ENCODE measurements at regions not wholly inside any gene's neighbourhood (a gene's known extent, or its start where the extent isn't known, plus 50 kb on each side); places are given as distances from the start of the nearest gene placed in this dataset.
"Not testable (repeated sequence)": the region's sequence is repeated elsewhere in the genome, so short reads cannot be mapped to it uniquely, and the experiment has no call there.

- H3K9me3 ChIP-seq, result no peaks in the 10 kb centered on the region
- H3K27ac ChIP-seq, result peak overlapping the region in 1 of 4 donors; percentile 15
- H3K36me3 ChIP-seq (replicated peaks in 1 of 2; ENCODE audit: insufficient read depth in 1 of 2, low read depth in 2 of 2), result no peaks in the 10 kb centered on the region
- H3K27me3 ChIP-seq, result no peaks in the 10 kb centered on the region
- intact Hi-C loops (cut with DNase I), result no loop called here
- no peak for ATAC-seq
- no peak for TF ChIP-seq POLR2A (IDR thresholded peaks at IDR 0.05)
- no peak for TF ChIP-seq CTCF (IDR thresholded peaks at IDR 0.05)
- 10 to 44% methylated on average over 1 of the region's 1 CpG for WGBS, 2 donors
- no peak overlapping the region for H3K4me3 ChIP-seq
- DNase-seq, result no peak
- H3K4me1 ChIP-seq, result peaks cover 57% of the 10 kb centered on the region
Observed at GRCh38 chr1:117760069-117760468, 154.2 kb downstream of the TENT5C start.

- H3K4me1 ChIP-seq, result peaks cover 53% of the 10 kb centered on the region
- H3K36me3 ChIP-seq (replicated peaks in 1 of 2; ENCODE audit: insufficient read depth in 1 of 2, low read depth in 2 of 2), result no peaks in the 10 kb centered on the region
- TF ChIP-seq POLR2A (IDR thresholded peaks at IDR 0.05) (no peak), CTCF (IDR thresholded peaks at IDR 0.05) (no peak)
- DNase-seq (peak in 3 of 4 donors; percentile 35 to 49 (median 39)), ATAC-seq (no peak)
- H3K4me3 ChIP-seq, result no peak overlapping the region
- H3K9me3 ChIP-seq, result no peaks in the 10 kb centered on the region
- no peaks in the 10 kb centered on the region for H3K27me3 ChIP-seq
- 45 to 66% methylated on average over 2 of the region's 2 CpGs for WGBS, 2 donors
- intact Hi-C loops (cut with DNase I), result no loop called here
- peak overlapping the region in 1 of 4 donors; percentile 15 for H3K27ac ChIP-seq
Observed at GRCh38 chr1:117760485-117760884, 154.6 kb downstream of the TENT5C start.

- DNase-seq; ATAC-seq; H3K36me3 ChIP-seq (replicated peaks in 1 of 2; ENCODE audit: insufficient read depth in 1 of 2, low read depth in 2 of 2); H3K27ac ChIP-seq; H3K9me3 ChIP-seq; H3K27me3 ChIP-seq; intact Hi-C loops (cut with DNase I); H3K4me1 ChIP-seq; H3K4me3 ChIP-seq: not testable (repeated sequence)
- 87 to 96% methylated on average over 1 of the region's 1 CpG for WGBS, 2 donors
Observed at GRCh38 chr1:117767756-117768155, 161.7 kb downstream of the GDAP2 start.

- WGBS, 2 donors, result 56 to 58% methylated on average over 1 of the region's 1 CpG
- no peak for TF ChIP-seq CTCF (IDR thresholded peaks at IDR 0.05)
- TF ChIP-seq POLR2A (IDR thresholded peaks at IDR 0.05), result no peak
- H3K4me3 ChIP-seq, result no peak overlapping the region
- ATAC-seq (no peak), DNase-seq (no peak)
- H3K27me3 ChIP-seq, result no peaks in the 10 kb centered on the region
- H3K27ac ChIP-seq, result no peak overlapping the region
- H3K9me3 ChIP-seq, result no peaks in the 10 kb centered on the region
- intact Hi-C loops (cut with DNase I), result no loop called here
- no peaks in the 10 kb centered on the region for H3K36me3 ChIP-seq (replicated peaks in 1 of 2; ENCODE audit: insufficient read depth in 1 of 2, low read depth in 2 of 2)
- no peaks in the 10 kb centered on the region for H3K4me1 ChIP-seq
Observed at GRCh38 chr1:117770981-117771531, 158.4 kb downstream of the GDAP2 start.

- DNase-seq (no peak), ATAC-seq (no peak)
- Histone ChIP-seq H3K27ac (no peak overlapping the region), H3K27me3 (no peaks in the 10 kb centered on the region), H3K4me3 (no peak overlapping the region), H3K4me1 (no peaks in the 10 kb centered on the region), H3K9me3 (no peaks in the 10 kb centered on the region), H3K36me3 (replicated peaks in 1 of 2; ENCODE audit: insufficient read depth in 1 of 2, low read depth in 2 of 2) (no peaks in the 10 kb centered on the region)
- WGBS, 2 donors, result 82 to 83% methylated on average over 2 of the region's 2 CpGs
- intact Hi-C loops (cut with DNase I), result no loop called here
- no peak for TF ChIP-seq CTCF (IDR thresholded peaks at IDR 0.05)
- no peak for TF ChIP-seq POLR2A (IDR thresholded peaks at IDR 0.05)
Observed at GRCh38 chr1:117779364-117779763, 150.1 kb downstream of the GDAP2 start.

Measured in body of pancreas (tissue), 4 donors.